NCI-H510A treated with DMSO at 0.1 percent for 48 hours (cell line): ENCODE measurements at regions not wholly inside any gene's neighbourhood (a gene's known extent, or its start where the extent isn't known, plus 50 kb on each side); places are given as distances from the start of the nearest gene placed in this dataset.

Experiments
- DNase-seq: peaks from one replicate; lab custom pipeline; 2025; lab: John Stamatoyannopoulos, UW

DNA sequence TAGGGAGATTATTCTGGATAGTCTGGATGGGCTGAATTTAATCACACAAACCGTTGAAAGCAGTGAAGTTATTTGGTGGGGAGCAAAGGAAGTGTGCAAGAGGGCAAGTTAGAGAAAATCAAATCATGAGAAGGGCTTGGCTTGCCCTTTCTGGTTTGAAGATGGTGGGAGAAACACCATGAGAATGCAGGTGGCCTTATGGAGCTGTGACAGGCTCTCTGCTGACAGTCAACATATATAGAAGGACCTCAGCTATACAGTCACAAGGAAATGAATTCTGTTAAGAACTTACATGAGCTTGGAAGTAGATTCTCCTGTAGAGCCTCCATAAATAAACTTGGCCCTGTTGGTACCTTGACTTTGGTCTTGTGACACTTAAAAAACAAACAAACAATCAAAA, 72.3 kb downstream of the GMNC start:
- no peak for DNase-seq

DNA sequence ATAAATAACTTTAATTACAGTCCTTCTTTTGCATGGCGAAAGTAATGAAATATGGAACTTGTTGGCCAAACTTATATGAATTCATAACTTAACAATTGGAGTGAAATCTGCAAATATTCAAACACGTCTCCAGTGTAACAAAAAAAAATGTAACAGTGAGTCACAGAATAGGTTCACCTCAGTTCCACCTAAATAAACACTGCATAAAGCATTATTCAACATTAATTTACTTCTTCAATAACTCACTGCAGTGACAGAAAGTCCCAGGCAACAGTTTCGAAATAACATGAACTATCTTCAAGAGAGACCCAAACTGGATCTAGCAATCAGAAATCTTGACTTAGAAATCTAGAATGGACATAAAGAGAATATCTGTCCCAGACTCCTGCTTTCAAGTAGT, 75.6 kb downstream of the GMNC start:
- DNase-seq, result no peak

DNA sequence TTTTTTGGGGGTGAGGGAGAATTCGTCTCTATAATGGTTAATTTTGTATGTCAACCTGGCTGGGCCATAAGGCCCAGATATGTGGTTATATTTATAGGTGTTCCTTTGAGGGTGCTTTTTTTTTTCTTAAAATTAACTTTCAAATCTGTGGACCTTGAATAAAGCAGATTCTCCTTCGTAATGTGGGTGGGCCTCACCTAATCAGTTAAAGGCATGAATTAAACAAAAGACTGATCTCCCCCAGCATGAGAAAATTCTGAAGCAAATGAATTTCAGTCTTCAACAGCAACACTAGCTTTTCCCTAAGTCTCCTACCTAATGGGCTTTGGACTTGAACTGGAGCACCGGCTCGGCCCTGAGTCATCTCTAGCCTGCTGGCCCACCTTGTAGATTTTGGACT, 77.4 kb downstream of the GMNC start:
- no peak for DNase-seq

DNA sequence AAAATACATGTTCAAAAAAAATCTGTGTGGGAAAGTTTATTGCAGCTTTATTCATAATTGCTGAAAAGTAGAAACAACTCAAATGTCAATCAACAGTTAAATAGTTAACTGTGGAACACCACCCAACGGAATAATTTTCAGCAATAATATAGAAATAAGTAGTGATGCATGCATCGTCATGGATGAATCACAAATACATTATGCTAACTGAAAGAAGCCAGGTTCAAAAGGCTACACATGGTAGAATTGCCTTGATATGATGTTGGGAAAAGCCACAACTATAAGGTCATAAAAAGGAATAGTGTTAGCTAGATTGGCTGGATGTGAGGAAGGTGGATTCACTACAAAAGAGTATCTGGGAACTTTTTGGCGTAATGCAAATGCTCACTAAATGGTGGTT, 82.0 kb downstream of the GMNC start:
- no peak for DNase-seq

DNA sequence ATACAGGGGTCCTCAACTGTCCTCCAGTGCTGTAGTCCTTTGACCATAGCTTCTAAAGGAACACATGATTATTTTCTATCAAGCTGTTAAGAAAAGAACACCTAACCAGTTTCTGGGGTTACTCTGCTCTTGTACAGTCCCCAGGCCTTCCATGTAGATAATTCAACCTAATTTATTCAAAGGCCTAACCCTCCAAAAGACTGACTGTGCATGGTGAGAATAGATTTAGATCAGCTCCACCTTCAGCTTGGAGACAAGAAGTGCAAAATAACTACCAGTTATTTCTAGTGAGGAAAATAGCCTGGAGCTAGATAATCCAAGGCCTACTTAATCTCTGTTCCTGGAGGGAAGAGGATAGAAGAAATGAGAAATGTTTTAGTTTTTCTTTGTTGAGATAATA, 87.9 kb downstream of the GMNC start:
- no peak for DNase-seq

DNA sequence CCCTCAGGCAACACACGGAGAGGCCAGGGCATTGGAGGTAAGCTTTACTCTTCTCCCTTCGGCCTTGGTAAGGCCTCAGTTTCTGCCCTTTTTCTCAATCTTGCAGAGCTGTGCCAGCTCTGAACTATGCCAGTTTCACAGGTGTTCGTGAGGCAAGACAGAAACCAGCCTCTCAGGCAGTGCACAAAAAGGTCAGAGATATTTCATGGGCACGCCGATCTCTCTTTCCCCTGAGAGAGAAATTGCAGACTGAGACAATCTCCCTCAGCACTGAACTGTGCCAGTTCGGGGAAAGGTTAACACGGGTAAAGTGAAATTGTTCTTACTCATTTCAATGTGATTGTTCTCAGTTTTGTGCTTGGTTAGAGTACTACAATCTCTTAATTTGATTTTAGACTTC, 88.5 kb downstream of the GMNC start:
- no peak for DNase-seq

DNA sequence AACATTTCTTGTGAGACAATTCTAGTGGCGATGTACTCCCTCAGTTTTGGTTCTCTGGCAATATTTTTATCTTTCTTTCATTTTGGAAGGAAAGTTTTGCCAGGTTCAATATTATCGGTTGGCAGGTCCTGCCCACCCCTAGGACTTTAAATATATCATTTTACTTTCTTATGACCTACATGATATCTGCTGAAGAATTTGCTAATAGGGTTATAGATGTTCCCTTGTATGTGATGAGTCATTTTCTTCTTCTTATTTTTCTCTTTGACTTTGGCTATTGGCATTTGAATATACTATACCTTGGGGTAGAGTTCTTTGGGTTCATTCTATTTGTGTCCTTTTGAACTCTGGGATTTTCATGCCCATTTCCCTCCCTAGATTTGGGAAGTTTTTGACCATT, 89.7 kb downstream of the GMNC start:
- no peak for DNase-seq

DNA sequence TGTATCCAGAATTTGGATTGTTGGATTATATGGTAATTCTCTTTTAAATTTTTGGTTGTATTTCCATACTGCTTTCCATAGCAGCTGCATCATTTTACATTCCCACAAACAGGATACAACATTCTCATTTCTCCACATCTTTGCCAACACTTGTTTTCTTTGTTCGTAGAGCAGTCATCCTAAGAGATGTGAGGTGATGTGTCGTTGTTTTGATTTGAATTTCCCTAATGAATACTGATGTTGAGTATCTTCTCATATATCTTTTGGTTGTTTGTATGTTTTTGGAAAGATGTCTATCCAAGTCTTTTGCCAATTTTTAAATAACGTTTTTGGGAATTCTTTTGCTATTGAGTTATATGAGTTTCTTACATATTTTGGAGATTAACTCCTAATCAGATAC, 93.6 kb downstream of the GMNC start:
- DNase-seq, result no peak

DNA sequence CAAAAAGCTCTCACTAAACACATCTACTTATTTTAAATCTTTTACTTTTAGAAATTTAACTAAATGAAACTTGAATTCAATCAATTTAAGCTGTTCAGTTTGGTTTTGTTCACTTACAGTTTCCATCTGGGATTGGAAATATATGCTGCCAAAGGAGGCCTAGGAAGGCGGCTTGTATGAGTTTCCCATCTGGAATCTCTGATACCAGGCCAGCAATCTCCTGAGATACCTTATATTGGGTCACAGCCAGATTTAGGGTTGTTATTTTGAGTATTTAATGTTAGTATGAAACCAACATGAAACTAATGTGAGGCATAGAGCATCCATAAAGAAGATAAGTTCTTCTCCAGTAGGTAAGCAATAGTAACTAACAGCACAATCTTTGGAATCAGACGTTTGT, 94.6 kb downstream of the GMNC start:
- DNase-seq, result no peak

DNA sequence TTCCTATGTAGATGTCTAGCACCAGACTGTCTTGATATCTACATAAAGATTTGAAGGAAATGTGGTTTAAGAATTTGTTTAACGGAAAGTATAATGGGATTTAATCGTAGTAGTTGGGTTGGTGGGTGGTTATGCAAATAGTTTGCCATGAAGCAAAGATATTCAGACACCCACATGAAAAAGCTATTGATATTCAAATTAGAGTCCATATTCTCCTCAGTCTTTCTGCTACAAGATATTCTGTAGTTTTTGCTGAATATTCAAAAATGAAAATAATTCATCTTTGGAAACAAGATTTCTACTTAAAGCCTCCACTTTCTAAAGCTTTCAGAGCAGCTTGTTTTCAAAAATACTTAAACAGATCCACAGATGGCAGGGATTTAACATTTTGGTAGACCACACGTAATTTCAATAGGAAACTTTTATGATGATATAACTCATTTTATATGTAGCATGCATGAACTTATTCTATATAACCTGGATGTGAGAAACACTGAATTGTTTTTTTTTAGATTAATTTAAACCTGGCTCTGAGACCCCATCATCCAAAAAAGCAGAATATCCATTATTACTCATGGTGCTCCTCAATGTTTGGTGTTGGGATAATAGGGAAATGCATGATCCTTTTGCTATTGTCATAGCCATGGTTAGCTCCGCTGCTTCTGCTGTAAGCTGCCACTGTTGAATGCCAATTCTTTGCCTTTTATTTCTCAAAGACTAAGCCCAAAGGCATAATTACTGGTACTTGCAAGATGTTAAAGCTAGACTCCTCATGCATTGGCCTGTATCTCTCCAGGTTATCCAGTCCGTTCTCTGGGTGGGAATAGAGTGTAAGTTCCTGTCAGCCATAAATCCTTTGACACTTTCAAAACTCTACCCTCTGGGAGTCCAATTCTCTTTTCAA, 98.0 kb downstream of the GMNC start:
- no peak for DNase-seq

DNA sequence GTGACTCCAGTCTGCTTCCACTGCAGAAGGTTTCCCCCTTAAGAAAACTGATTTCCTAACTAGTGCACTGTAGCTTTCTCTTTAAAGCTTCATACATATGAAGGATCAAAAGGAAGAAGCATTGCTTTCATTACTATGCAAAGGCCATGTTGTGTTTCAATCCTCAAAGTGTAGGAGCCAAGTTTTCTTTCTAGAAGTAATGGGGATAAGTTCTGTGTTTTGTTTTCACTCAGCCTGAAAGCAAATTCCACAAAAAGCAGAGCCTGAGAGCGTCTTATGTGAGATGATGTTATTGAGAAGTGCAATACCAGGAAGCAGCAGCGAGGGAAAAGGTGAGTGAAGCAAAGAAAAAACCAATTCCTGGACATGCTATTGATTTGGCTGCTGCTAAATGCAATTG, 99.7 kb downstream of the GMNC start:
- no peak for DNase-seq

DNA sequence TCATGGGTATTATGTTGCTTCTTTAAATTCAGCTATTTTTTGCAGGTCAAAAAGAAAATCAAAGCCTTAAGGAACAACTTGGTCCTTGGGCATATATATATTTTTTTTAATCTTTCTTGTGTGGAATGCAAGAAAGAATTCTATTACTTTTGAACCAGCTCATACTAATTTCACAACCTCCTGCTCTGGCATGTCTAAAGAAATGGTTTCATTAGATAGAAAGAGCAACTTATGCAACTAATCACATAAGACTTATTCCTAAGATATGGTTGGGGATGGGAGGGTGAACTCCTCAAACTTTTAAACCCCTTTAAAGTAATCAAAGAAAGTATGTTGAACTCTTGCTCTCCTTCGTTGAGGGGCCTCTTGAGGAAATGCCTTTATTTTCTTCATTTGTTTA, 114.9 kb downstream of the GMNC start:
- DNase-seq, result no peak

DNA sequence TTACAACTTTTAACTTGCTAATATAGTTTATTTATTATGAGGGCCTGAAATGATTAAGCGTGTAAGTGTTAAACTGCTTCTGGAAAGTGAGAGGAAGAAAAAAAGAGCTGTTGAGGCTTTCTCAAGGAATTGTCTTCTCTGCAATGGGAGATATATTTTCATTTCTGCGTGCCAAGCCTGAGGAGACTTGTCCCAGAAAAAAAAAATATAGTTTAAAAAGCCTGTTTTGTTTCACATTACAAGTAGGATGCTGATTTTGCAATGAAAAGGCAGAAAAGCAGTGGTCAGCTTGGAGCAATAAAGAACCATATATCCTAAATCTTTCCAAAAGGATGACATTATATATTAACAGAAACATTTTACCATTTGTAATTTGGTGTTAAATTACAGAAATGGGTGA, 115.5 kb downstream of the GMNC start:
- no peak for DNase-seq

DNA sequence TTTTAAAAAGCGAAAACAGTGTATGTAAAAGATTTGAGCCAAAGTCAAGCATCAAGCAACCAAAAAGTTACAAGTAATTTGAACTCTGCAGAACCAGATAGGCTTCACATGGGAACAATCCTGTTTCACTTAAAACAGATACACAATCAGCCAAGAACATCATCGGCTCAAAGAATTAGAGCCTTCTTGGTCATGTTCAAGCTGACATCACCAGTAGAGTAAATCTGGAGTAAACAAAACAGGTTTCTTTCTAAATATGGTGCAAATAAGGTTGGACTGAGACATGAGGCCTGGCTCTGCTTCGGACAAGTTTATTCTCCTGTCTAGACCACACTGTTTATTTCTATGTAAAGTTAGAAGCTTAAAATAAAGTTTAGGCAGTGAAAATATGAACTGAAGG, 116.0 kb downstream of the GMNC start:
- no peak for DNase-seq

DNA sequence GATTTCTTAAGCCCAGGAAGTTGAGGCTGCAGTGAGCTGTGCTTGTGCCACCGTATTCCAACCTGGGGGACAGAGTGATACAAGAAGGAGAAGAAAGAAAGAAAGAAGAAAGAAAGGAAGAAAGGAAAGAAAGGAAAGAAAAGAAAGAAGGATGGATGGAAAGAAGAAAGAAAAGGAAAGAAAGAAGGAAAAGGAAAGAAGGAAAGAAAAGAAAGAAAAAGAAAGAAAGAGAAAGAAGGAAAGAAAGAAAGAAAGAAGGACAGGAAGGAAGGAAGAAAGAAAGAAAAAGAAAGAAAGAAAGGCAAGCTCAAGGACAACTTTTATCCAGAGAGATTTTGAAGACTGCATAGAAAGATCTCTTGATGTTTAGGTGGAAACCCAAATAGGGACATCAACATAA, 120.7 kb downstream of the GMNC start:
- DNase-seq, result no peak

DNA sequence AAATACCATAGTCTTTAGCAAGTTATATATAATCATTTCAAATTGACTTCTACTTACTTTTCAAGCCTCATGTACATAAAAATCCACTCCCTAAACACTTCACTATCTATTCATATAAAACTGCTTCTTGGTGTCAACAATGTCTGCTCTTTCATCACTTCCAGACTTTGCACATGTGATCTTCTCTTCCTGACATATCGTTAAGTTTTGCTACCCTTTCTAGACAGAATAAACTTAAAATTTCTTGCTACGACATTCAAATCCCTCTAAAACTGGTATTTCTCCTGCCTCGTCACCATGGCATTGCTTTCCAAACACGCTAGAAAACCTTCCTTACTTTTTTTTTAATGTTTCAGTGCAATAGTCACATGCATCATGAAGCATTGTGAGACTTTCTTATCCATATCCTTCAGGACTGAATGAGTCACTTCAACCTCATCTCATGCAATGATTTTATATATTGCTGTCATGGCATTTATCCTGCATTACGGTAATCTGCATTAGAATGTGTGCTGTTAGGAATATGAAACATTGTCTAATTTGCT, 122.8 kb downstream of the GMNC start:
- DNase-seq, result no peak

DNA sequence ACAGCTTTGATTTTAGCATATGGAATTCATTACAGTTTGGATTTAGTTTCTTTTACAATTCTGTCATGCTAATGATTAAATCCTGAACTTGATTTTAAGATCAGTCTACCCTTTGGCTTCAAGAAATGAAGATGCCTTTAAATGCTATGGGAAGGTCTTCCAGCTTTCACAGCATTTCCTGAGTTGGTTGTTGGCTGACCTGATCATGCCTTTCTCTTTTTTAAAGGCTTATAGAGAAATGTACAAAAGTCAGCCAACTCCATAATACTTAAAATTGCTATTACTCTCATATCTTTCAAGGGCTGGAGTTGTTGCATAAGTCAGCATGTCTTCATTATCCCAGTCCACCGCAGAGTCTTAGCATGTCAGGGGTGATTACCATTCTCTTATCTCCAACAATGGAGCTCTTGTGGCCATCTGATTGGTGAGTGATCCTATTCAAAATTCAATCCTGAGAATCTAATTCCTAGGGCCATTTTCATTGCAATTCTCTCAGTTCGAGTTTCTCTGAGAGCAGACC, 123.8 kb downstream of the GMNC start:
- DNase-seq, result no peak

DNA sequence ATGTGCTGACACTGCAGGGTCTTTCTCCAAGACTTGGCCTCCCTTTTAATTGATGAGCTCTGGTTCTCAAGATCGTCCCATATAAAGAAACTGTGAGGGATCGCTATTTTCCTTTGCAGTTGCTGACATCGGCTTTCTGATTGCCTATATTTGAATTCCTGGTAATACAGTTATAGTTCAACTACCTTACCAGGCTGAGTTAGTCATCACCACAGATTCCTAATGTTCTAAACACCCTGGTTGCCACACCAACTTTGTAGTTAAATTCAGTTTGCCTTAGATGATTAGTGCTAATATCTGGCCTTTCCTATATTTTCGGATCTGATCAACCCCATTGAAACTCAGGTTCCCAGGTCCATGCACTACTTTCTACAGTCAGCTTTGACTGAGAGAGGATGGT, 125.0 kb downstream of the GMNC start:
- DNase-seq, result no peak

DNA sequence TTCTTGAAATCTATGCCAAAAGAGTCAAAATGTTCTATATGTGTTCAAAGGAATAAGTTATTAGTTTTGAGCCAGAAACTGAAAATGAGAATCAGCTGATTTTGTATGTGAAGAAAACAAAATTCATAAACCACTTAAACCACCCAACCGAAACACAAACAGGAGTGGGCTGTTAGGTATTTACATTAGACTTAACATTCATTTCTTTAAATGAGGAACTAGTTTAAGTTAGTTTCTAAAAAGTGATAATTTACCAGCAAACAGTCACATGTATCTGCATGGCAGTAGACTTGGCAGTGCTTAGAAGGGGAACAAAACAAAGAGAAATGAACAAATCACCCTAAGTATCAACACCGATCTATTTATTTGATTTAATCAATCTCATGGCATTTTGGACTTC, 128.0 kb downstream of the GMNC start:
- no peak for DNase-seq

DNA sequence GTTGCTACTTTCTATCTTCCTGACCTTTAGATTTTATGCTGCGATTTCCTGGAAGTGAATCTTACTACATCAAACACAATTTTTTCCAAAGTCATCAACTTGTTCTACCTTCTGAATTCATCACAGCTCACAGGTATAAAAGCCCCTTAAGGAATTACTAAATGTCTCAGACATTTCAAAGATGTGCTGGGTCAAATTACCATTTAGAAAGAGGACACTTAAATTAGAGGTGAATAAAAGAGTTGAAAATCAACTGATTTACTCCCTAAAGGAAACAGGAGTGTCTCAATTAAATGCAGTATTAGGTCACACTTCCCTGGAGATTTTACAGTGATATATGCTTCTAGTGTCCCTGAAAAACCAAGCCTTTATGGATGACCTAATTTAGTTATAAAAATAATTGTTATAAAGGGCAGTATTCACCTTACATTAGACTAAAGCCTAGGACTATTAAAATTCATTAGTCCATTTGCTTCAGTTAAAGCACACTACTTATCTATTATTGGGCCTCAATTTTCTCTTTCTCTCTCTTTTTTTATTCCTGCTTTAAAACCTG, 128.8 kb downstream of the GMNC start:
- no peak for DNase-seq

DNA sequence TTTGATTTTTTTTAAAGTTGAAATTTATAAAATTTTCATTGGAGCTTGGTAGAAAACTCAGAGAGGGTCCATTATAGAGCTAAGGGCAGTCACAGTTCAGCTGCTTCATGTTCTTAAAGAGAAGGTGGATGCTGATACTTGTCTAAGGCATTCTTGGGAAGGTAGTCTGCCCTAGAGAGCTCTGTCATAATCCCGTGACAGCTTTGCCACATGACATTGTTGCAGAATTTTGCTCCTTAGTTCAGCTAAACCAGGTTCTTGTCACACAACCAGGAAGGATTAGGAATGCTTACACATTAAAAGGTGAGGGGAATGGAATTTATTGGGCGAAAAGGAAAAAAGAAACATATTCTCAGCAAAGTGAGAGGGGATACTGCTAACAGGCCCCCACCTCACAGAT, 130.9 kb downstream of the GMNC start:
- no peak for DNase-seq

DNA sequence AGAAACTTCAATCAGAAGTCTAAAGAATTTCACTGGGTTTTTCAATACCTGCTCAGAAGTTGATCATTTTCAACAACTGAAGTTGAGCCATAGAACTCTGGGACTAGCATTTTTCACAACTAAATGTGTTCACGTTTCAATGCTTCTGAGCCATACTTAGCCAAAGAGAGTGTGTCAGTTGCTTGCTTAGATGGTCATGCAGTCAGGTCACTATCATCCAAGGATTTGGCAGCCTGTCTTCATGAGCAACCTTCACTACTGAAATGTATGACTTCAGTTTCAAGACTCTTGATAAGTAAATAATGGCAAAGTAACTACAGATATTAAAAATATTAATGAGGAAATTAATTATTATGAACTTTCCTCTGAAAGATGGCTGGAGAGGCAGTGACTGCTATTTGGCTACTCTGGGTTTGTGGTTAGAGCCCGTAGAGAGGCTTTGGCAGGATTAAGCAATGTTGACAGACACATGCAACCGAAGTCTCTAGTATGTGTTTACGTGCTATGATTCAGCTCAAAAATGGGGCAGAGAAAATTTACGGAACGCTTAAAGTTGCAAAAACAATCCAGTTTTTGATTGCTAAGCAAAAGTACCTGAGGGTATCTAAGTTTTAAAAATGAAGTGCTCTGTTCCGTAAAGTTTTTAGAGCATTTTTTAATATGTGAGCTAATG, 133.8 kb downstream of the GMNC start:
- no peak for DNase-seq
